Superior temporal gyrus (tissue), 1 donor: ENCODE measurements at regions not wholly inside any gene's neighbourhood (a gene's known extent, or its start where the extent isn't known, plus 50 kb on each side); places are given as distances from the start of the nearest gene placed in this dataset.

Source experiments
- DNase-seq: peaks from one replicate; pipeline ENCODE4 v3.0.0-alpha.2; 2016; ENCODE audit errors: extremely low spot score

DNA sequence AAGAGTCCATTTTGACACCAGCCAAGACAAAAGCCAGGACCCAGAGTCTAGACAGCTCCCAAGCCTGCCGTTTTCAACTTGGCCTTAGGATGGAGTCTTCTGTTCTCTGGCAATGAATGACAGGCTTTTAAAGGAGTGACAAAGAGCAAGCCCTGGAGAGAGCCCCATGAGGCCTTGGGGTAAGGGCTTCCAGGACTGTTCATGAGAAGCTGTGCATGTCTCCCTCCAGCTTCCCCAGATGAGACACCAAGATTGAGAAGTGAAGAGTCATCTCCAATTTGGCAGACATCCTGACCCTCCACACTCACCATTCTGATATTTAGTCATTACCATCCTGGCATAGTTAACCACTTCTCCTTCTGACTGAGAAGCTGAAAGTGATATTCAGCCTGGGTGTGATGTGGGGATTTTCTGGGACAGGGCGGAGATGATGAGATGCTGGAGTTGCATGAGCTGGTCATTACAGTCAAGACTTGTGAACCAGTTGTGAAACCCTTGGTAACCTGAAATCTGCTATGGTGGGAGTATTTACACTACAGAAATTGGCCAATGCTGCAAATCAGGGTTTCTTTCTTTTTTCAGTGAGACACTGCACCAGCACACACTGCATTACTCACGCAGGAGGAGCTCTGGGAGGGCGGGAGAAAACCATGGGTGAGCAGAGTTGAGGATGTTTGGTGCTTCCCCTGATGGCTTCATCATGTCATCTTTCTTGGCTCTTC lies 77.8 kb downstream of the VCPKMT start:
- peak; percentile 23 for DNase-seq

DNA sequence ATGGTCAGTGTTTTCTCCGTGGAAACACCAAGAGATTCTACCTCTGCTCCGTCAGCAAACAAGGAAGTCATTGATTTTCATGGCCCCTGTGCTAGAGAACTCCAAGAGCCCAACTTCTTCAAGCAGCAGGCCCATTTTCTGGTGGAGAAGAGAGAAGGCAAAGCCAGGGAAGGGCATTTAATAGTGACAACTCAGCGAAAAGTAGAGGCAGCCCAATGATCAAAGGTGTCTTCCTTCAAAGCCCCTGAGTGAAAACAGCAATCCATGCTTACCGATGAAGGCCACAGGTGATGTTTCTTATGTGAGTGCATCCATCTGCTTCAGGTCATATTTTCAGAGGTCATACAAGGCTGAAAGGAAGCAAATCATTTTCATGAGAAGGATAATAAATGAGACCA lies 77.3 kb downstream of the VCPKMT start:
- no peak for DNase-seq

DNA sequence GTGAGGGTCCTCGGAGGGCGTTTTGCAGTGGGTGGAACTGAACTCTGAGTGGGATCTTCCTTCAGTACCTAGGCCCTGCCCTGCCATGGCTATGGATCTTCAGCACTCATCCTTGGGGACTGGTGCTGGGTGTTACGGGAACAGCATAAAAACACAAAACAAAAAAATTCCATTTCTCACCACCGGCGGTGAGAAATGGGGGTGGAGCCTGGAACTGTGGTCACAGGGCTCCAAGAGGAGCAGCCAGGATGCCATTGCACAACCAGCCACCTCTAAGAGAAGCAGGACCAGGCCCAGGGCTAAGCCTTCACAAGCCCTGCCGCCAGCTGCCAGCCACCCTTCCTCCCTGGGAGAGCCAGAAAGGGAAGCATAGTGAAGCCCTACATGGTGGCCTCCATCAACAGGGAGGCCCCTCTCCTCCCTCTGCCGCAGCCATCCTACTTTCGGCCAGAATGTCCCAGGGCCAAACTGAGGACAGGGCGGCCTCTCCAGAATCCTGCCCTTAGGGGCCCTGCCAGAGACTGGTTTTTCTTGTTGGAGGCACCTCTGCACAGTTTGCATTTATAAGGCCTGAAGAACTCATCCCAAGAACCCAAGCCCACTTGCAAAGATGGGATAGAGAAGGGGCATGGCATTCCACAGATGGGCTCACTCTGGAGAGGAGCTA lies 76.5 kb downstream of the VCPKMT start:
- DNase-seq = no peak

DNA sequence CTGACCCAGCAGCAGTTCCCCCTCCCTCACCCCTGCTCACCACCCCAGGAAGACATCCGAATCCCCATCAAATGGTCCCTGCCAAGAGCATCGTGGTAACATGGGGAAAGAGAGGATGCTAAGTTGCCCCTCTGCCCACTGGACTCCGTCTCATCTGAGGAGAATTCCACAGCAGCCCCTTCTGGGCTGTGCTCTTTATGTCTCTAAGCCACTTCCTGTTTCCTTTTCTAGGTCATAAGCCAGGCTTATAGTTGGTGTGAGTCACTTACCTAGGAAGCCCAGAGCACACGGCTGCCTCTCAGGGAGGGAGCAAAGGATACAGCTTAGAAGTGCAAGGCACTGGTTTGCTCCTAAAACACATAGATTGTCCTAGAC lies 76.0 kb downstream of the VCPKMT start:
- DNase-seq = no peak

DNA sequence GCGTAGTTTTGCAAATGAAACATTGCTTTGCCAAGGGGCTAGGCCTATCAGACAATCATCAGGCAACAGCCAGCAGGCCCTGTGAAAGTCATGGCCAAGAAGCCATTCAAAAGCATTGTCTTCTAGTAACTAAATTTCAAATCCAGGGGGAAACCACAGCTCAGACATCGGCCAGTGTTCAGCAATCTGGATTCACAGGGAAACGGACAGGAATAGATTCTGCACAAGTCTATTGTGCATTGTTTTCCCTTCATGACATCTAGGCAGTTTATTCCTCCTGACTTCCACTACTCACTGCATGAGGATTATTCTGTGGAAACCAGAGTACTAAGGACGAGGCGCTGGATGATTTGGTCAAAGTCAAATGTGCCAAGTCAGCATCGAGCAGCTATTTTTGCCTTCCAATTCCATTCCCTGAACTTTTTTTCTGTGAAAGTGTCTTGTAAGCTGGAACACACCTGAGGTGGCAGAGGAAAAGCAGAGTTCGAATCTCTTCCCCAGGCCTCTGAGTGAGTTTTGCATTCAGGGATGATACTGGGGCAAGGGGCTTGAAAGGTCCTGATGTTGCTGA lies 75.4 kb downstream of the VCPKMT start:
- DNase-seq = no peak

DNA sequence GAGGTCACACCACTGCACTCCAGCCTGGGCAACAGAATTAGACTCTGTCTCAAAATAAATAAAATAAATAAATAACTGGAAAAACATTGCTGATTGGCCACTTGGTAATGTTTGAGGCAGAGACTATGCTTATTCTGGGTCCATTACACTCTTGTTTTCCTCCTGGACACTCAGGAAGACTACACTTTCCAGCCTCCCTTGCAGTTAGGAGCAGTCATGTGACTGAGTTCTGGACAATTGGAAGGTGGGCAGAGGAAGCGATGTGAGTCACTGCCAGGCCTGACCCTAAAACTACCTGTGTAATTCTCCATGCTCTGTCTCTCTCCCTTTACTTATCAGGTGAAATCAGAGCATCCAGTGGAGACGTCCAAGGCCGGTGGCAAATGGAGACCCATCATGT lies 74.4 kb downstream of the VCPKMT start:
- DNase-seq = no peak

DNA sequence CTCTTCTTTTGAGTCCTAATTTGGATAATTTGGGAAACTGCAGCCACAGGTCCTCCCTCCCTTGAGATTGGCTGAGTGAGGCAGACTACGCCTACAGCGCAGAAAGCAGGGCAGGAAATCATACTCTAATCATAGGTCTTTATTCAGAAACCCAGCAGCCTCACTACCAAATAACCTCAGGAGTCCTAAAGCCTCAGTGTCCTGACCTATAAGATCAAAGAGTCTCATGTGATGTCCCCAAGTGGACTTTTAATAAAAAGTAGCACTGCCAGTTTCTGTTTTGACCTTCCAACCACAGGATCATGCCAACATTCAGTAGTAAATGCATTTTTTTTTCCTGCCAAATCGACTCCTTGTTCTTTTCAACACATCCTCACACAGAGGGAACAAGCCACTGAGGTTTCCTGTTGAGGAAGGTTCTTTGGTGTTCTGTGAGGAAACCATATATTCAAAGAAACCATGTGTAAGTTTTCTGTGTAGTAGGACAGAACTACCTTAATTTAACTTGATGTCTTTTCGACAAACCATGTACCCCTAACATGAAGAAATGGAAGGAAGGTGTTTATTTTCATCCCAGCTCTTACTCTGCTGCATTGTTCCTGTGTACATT lies 72.2 kb downstream of the VCPKMT start:
- no peak for DNase-seq

DNA sequence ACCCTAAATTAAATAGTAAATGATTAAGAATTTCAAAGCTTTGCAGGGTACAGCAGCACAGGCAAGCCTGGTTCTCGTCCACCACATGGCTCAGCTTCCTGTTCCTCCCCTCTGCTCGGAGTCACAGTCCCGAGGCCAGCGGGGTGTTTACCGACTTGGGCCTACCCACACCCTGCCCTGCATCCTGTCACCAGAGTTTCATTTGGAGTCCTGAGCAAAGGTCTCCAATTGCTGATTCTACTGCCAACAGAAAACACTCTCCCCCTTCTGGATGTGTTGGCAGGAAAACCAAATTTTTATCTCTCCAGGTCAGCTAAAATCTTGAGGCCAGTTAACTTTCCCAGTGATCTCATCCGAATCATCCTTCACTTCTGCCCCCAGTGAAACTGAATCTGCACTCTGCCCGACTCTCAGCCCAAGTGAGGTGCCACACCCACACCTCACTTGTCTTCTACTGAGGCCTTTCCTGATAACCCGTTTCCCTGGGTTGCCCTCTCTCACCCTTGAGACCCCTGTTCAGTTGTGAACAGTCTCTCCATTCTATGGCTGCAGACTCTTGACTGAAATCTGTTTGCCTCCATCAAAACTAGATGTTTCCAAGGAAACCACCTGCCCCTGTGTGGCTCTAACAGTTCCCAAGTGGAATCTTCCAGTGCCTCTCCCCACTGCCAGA lies 71.2 kb downstream of the VCPKMT start:
- DNase-seq = no peak

DNA sequence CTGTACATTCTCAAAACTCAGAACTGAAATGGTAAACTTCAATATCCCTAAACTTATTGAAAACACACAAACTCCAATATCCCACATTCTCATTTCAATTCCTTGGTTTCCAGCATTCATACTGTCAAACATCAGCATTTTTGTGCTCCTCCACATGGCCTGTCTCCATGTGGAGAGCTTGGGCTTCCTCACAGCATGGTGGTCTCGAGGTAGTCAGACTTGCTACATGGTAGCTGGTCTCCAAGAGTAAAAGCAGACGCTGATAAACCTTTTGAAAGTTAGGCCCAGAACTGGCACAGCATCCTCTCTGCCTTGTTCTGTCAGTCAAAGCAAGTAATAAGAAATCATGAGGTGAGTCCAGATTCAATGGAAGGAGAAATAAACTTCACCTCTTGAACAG lies 70.5 kb downstream of the VCPKMT start:
- DNase-seq = no peak

DNA sequence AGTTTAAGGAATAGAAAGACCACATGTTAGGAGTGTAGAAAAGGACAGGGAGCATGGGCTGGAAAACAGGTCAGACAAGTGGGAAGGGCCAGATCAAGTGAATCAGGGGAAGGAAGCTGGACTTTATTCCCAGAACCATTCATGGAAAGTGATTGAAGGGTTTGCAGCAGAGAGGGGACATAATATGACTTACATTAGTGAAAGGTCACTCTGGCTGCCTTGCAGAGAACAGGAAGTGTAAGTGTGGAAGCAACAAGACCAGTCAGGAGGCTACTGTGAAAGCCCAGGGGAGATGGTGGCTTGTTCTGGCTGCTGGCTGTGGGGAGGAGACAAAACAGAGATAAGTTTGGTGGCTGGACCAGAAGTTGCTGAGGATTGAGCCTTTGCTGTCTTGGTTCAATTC lies 69.1 kb downstream of the VCPKMT start:
- DNase-seq = no peak

DNA sequence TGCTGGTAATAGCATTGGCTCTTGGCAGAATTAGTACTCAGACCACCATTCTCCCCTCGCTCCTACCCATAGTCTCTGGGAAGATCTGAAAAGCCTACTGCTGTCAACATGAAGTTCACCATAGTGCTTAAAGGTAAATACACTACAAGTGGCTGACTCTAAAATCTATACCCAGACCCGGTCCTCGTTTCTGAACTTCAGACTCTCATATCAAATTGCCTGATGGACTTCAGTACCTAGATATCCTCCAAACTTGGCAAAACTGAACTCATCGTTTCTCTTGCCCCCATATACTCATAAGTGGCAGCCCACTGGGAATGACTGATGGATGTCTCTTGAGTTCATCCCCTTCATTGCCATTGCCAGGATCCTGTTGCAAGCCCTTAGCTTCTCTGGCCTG lies 67.3 kb downstream of the VCPKMT start:
- DNase-seq = no peak

DNA sequence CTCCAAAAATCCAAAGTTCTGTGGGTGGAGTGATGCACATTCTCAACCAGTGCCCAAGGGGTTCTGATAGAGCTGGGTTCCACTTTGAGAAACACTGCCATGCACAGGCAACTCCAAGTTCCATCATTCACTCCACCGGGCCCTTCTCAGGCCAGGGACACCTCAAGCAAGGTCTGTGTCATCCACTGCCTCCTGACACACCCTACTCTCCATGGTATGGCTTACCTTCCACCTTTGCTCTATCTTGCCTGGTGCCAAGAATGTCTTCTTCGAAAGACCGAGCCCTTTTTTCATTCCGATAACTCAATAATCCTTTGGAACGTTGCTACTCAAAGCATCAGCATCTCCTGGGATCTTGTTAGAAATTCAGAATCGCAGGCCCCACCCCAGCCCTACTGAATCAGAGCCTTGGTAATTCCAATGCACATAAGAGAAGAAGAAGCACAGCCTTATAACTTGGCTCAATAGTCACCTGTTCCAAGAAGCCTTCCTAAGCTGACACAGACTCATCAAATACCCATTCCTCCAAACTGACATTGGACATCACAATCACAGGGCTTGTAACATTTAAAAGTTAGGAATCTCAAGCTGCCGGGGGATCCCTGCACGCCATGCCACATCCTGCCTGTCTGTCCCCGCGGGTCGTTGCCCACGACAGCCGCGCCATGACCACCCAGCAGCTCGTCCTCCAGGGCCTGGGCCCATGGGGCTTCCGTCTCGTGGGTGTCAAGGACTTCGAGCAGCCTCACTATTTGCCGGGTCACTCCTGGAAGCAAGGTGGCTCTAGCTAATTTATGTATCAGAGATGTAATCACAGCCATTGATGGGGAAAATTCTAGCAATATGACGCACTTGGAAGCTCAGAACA lies 66.4 kb downstream of the VCPKMT start:
- no peak for DNase-seq

DNA sequence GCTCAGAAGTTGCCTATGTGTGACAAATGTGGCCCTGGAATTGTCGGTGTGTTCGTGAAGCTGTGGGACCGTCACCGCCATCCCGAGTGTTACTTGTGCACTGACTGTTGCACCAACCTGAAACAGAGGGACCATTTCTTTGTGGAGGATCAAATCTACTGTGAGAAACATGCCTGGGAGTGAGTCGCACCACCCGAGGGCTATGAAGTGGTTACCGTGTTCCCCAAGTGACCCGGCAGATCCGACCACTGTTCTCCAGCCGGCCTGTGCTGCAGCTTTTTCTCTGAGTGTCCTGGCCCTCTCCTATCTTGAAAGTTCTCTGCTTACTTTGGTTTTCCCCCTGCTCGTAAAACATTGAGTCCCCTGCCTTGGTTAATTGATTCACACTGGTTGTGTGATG lies 65.3 kb downstream of the VCPKMT start:
- DNase-seq = no peak

DNA sequence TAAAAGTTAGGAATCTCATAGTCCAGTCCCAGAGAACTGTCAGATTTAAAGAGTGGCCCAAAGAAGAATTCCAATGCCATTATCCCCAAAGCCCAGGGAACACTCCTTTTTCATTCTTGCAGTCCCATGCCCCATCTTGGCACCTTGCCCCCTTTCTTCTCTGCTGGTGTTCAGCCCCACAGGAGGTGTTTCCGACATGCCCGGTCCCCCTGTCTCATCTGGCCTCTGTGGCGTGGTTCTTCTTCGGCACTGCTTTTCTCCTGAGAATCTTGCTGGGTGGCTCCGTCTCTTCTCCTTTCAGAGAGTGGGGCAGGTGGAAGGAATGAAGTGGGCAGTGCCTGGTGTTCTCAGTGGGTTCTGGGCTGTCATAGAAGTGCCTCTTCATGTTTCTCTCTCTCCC lies 64.7 kb downstream of the VCPKMT start:
- no peak for DNase-seq

DNA sequence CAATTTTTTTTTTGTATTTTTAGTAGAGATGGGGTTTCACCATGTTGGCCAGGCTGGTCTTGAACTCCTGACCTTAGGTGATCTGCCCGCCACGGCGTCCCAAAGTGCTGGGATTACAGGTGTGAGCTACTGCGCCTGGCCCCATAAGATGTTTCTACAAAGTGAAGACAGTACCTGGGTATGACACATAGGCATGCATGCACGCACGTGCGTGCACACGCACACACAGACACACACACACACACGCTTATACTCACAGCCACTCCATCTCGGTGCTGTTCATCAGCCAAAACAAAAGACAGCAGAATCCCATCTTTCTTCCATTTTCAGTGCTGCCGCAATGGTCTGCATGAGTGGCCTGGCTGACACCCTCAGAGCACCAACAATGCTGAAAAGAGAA lies 63.9 kb downstream of the VCPKMT start:
- no peak for DNase-seq

DNA sequence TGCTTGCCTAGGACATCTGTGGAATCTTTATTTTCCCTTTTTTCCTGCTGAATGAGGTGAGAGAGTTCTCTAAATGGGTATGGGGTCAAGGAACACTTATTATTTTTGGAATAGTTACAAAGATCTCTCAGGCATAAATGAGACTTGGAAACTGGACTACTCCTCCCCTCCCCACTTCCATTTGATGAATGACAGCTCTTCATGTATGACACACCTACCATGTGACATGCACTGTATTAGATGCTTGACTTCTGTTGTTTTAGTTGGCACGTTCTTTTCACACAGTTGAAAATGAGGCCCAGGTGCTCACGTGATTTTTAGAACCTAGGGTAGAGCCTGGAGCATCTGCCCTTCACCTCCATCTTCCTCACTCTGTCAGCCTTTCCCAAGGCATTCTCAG lies 62.4 kb downstream of the VCPKMT start:
- DNase-seq = no peak

DNA sequence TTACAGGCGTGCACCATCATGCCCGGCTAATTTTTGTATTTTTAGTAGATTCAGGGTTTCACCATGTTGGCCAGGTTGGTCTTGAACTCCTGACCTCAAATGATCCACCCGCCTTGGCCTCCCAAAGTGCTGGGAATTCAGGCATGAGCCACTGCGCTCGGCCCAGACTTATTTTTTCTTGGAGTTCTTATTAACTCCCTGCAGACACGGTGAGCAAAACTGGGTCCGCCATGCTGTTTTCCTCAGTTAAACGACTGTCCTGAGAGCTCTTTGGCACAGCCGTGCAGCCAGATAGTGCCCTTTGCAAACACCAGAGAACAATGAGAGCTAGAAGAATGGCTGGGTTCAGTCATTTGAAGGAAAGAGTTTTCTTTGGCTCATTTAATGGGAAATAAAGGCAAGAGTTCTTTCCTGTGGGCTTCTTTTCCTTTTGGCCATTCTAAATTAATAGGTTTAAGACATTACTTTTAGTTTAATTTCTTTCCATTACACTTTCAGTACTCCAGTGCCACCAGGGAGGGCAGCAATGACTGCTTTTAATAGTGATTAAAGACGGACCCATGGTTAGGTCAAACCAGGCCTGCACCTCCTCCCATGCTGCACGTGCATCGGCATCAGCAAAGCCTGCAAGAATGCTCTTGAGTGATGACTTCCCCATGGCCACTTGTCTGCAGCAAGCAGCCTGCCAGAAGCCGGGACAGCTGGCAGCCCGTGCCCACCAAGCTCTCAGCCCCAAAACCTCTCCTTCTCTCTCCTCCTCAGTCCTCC lies 60.7 kb downstream of the VCPKMT start:
- DNase-seq = no peak

DNA sequence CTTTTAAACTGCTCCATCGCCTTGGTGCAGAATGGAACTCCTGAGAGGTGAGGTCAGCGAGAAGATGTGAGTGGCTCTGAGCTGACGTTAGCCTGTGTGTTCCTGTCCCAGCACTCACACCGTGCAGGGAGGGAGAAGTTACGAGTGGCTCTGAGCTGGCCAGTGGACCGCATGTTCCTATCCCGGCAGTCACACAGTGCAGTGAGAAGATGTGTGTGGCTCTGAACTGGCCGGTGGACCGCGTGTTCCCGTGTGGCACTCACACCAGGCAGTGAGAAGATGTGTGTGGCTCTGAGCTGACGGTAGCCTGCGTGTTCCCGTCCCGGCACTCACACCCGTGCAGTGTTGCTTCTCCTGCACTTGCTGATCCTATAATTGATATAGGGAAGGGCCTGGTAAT lies 59.9 kb downstream of the VCPKMT start:
- no peak for DNase-seq

DNA sequence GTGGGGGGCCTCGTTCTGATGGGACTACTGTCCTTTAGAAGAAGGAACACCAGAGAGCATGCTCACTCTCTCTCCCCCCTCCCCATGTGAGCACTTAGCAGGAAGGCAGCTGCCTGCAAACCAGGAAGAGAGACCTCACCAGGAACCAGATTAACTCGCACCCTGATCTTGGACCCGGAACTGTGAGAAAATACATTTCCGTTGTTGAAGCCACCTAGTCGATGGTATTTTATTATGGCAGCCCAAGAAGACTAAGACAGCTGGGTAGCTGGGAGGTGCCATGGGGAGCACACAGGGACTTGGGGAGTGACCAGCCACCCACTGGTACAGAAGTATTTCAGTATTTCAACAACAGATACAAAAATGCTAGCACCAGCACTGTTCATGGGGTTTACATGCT lies 59.0 kb downstream of the VCPKMT start:
- no peak for DNase-seq

DNA sequence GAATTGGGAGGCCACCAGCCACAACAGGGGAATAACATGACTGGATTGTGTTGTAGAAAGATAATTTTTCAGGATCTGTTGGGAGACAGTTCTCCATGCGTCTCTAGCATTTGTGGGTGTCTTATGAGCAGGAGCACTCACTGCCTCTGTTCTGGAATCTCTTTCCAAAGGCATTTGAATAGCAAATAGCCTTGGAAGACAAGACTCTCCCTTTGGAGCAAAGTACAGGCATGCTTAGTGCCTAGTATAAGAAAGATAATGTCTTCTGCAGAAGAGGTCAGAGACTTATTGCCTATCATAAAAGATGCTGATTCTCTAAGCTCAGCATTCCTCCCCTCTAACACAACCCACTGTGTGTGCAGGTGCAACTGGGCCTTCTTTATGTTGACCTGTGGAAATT lies 58.3 kb downstream of the VCPKMT start:
- no peak for DNase-seq
